SK-N-SH treated with all-trans-retinoic acid at 6 μM for 48 hours (cell line): ENCODE measurements at regions not wholly inside any gene's neighbourhood (a gene's known extent, or its start where the extent isn't known, plus 50 kb on each side); places are given as distances from the start of the nearest gene placed in this dataset.

Experiments used
- ARNTL ChIP-seq: fragments of 450-650 bp; formaldehyde crosslinking; IDR thresholded peaks from 2 replicates; pipeline ENCODE4 v1.5.0; 2020; ENCODE audit warnings: low read depth, mild to moderate bottlenecking, moderate library complexity, borderline replicate concordance
- BACH2 ChIP-seq: fragments of 250-450 bp; sonication (Bioruptor Pico); IDR thresholded peaks from 2 replicates; pipeline ENCODE4 v1.9.0; 2021; ENCODE audit warnings: mild to moderate bottlenecking, borderline replicate concordance
- ISL1 ChIP-seq: fragments of 250-450 bp; sonication (Bioruptor Pico); IDR thresholded peaks from 2 replicates; pipeline ENCODE4 v2.1.2; 2022; ENCODE audit warnings: mild to moderate bottlenecking, moderate library complexity
- OSR1 ChIP-seq: fragments of 250-450 bp; sonication (Bioruptor Pico); IDR thresholded peaks from 2 replicates; pipeline ENCODE4 v1.8.0; 2022; ENCODE audit warnings: moderate library complexity, mild to moderate bottlenecking, inconsistent platforms
- RARB ChIP-seq: fragments of 250-450 bp; sonication (Bioruptor Pico); IDR thresholded peaks from 2 replicates; pipeline ENCODE4 v1.8.0; 2021; ENCODE audit warnings: mild to moderate bottlenecking, moderate library complexity
- SNAI2 ChIP-seq: fragments of 250-450 bp; sonication (Bioruptor Pico); IDR thresholded peaks from 2 replicates; pipeline ENCODE4 v1.5.0; 2020; ENCODE audit warnings: mild to moderate bottlenecking, moderate library complexity
- TOX ChIP-seq: fragments of 250-450 bp; sonication (Bioruptor Pico); IDR thresholded peaks from 2 replicates; pipeline ENCODE4 v1.8.0; 2021; ENCODE audit warnings: mild to moderate bottlenecking, moderate library complexity, borderline replicate concordance
- ZFP3 ChIP-seq: fragments of 250-450 bp; sonication (Bioruptor Pico); IDR thresholded peaks from 2 replicates; pipeline ENCODE4 v1.5.0; 2020; ENCODE audit warnings: mild to moderate bottlenecking, moderate library complexity
- ZFP30 ChIP-seq: fragments of 450-650 bp; formaldehyde crosslinking; IDR thresholded peaks from 2 replicates; pipeline ENCODE4 v1.5.0; 2022; ENCODE audit warnings: mild to moderate bottlenecking, moderate library complexity
- ZNF70 ChIP-seq: fragments of 450-650 bp; formaldehyde crosslinking; IDR thresholded peaks from 2 replicates; pipeline ENCODE4 v1.5.0; 2020; ENCODE audit warnings: mild to moderate bottlenecking, moderate library complexity
- TF ChIP-seq, protein P1 (sequence below): fragments of 250-450 bp; sonication (Bioruptor Pico); IDR thresholded peaks from 2 replicates; pipeline ENCODE4 v1.5.0; 2020; ENCODE audit warnings: mild to moderate bottlenecking, moderate library complexity
- TF ChIP-seq, protein P2 (sequence below): fragments of 250-450 bp; sonication (Bioruptor Pico); IDR thresholded peaks from 2 replicates; pipeline ENCODE4 v1.5.1; 2020; ENCODE audit warnings: low read depth, mild to moderate bottlenecking, moderate library complexity
- TF ChIP-seq, protein P3 (sequence below): fragments of 250-450 bp; sonication (Bioruptor Pico); IDR thresholded peaks from 2 replicates; pipeline ENCODE4 v1.8.0; 2020; ENCODE audit warnings: mild to moderate bottlenecking, moderate library complexity, borderline replicate concordance

DNA sequence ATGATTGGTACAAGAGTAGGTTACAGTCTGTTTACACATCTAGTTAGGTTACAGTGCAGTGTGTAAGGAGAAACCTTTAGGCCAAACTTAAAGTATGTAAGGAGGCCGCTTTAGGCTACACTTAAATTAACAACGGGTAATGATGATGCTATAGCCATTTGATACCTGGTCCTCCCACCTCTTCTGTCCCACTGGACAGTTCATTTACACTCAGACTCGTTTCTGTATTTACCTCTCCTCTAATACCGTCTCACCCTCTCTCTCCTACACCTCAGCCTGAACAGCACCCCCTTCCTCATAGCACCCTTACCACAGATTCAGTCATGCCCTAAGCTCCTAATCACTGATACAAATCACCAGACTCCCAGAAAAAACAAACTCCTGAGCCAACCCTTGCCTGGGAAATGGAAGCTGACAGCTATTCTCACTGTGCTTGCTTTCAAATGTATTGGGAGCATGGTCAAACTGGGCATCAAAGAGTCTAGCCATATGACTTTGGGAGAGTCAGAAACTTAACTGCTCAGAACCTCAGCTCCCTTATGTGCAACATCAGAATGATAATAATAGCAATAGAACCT lies 241.3 kb upstream of the SETMAR start:
- TF ChIP-seq ZFP3 (CRISPR knock-in tag): no peak
- no peak for TF ChIP-seq RARB (CRISPR knock-in tag)
- TF ChIP-seq, protein P1, sequence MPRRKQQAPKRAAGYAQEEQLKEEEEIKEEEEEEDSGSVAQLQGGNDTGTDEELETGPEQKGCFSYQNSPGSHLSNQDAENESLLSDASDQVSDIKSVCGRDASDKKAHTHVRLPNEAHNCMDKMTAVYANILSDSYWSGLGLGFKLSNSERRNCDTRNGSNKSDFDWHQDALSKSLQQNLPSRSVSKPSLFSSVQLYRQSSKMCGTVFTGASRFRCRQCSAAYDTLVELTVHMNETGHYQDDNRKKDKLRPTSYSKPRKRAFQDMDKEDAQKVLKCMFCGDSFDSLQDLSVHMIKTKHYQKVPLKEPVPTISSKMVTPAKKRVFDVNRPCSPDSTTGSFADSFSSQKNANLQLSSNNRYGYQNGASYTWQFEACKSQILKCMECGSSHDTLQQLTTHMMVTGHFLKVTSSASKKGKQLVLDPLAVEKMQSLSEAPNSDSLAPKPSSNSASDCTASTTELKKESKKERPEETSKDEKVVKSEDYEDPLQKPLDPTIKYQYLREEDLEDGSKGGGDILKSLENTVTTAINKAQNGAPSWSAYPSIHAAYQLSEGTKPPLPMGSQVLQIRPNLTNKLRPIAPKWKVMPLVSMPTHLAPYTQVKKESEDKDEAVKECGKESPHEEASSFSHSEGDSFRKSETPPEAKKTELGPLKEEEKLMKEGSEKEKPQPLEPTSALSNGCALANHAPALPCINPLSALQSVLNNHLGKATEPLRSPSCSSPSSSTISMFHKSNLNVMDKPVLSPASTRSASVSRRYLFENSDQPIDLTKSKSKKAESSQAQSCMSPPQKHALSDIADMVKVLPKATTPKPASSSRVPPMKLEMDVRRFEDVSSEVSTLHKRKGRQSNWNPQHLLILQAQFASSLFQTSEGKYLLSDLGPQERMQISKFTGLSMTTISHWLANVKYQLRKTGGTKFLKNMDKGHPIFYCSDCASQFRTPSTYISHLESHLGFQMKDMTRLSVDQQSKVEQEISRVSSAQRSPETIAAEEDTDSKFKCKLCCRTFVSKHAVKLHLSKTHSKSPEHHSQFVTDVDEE (CRISPR knock-in tag): no peak
- no peak for TF ChIP-seq OSR1 (CRISPR knock-in tag)
- TF ChIP-seq, protein P2, sequence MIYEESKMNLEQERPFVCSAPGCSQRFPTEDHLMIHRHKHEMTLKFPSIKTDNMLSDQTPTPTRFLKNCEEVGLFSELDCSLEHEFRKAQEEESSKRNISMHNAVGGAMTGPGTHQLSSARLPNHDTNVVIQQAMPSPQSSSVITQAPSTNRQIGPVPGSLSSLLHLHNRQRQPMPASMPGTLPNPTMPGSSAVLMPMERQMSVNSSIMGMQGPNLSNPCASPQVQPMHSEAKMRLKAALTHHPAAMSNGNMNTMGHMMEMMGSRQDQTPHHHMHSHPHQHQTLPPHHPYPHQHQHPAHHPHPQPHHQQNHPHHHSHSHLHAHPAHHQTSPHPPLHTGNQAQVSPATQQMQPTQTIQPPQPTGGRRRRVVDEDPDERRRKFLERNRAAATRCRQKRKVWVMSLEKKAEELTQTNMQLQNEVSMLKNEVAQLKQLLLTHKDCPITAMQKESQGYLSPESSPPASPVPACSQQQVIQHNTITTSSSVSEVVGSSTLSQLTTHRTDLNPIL (CRISPR knock-in tag): no peak
- no peak for TF ChIP-seq TOX (CRISPR knock-in tag)
- TF ChIP-seq, protein P3, sequence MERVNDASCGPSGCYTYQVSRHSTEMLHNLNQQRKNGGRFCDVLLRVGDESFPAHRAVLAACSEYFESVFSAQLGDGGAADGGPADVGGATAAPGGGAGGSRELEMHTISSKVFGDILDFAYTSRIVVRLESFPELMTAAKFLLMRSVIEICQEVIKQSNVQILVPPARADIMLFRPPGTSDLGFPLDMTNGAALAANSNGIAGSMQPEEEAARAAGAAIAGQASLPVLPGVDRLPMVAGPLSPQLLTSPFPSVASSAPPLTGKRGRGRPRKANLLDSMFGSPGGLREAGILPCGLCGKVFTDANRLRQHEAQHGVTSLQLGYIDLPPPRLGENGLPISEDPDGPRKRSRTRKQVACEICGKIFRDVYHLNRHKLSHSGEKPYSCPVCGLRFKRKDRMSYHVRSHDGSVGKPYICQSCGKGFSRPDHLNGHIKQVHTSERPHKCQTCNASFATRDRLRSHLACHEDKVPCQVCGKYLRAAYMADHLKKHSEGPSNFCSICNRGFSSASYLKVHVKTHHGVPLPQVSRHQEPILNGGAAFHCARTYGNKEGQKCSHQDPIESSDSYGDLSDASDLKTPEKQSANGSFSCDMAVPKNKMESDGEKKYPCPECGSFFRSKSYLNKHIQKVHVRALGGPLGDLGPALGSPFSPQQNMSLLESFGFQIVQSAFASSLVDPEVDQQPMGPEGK (CRISPR knock-in tag): no peak
- TF ChIP-seq ISL1 (CRISPR knock-in tag): no peak
- no peak for TF ChIP-seq ZFP30 (CRISPR knock-in tag)
- no peak for TF ChIP-seq BACH2 (CRISPR knock-in tag)
- no peak for TF ChIP-seq SNAI2 (CRISPR knock-in tag)
- TF ChIP-seq ARNTL (CRISPR knock-in tag): no peak
- TF ChIP-seq ZNF70: no peak
